ENCODE measurements at regions not wholly inside any gene's neighbourhood (a gene's known extent, or its start where the extent isn't known, plus 50 kb on each side); places are given as distances from the start of the nearest gene placed in this dataset.
"Not testable (repeated sequence)": the region's sequence is repeated elsewhere in the genome, so short reads cannot be mapped to it uniquely, and the experiment has no call there.

DNA sequence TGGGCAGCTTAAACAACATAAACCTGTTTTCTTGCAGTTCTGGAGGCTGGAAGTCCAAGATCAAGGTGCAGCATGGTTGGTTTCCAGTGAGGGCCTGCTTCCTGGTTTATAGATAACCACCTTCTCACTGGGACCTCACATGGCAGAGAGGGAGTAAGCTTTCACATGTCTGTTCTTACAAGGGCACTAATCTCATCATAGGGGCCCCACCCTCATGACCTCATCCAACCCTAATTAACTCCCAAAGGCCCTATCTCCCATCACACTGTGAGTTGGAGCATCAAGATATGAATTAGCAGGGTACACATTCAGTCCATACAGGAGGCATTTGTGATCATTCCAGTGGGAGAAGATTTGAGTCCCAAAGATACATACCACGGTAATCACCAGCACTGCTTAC lies 50.5 kb upstream of the GRIN2A start:
- Mint-ChIP-seq H3K4me1 (ENCODE audit: low read depth) (no peaks in the 10 kb centered on the region), H3K27ac (no peak overlapping the region), H3K9me3 (ENCODE audit: low read depth) (peaks cover 18% of the 10 kb centered on the region), H3K27me3 (peaks cover 1% of the 10 kb centered on the region), H3K4me3 (no peak overlapping the region), H3K36me3 (no peaks in the 10 kb centered on the region)

DNA sequence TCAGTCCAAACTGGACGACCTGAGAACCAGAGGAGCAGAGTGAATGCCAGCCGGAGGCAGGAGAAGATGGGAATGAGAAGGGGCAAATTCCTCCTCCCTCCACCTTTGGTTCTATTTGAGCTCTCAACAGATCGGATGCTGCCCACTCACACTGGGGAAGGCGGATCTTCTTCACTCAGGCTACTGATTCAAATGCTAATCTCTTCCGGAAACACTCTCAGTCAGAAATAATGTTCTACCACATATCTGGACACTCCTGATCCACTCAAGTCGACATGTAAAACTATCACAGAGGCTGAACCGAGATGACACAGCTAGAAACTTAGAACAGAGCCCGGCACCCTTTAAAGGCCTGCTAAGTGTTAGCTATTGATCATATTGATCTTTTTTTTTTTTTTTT lies 57.4 kb upstream of the GRIN2A start:
- Mint-ChIP-seq H3K9me3 (ENCODE audit: low read depth) (no peaks in the 10 kb centered on the region), H3K4me1 (ENCODE audit: low read depth) (no peaks in the 10 kb centered on the region), H3K27ac (no peak overlapping the region), H3K36me3 (no peaks in the 10 kb centered on the region), H3K27me3 (peaks cover 4% of the 10 kb centered on the region), H3K4me3 (no peak overlapping the region)

DNA sequence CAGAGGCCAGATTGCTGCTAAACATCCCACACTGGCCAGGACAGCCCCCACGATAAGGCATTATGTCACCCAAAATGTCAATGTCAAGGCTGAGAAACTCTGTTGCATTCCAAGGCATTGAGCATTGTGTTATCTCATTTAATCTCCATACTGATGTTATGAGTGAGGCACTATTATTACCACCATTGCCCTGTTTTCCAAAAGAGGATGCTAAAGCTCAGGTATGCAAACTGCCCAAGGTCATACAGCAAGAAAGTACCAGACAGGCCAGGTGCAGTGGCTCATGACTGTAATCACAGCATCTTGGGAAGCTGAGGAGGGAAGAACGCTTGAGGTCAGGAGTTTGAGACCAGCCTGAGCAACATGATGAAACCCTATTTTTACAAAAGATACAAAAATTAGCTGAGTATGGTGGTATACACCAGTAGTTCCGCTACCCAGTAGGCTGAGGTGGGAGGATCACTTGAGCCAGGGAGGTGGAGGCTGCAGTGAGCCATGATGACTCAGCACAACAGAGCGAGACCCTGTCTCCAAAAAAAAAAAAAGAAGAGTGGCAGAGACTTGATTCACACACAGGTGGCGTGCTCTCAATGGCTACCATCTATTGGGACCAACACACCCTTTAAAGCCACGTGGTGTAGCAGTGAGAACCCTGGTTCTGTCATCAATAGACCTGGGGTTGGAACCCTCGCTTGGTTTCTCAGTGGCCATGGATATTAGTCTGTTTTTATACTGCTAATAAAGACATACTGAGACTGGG lies 58.8 kb upstream of the GRIN2A start:
- Mint-ChIP-seq H3K36me3 (no peaks in the 10 kb centered on the region), H3K9me3 (ENCODE audit: low read depth) (no peaks in the 10 kb centered on the region), H3K4me3 (no peak overlapping the region), H3K27ac (no peak overlapping the region), H3K4me1 (ENCODE audit: low read depth) (no peaks in the 10 kb centered on the region), H3K27me3 (peaks cover 4% of the 10 kb centered on the region)

DNA sequence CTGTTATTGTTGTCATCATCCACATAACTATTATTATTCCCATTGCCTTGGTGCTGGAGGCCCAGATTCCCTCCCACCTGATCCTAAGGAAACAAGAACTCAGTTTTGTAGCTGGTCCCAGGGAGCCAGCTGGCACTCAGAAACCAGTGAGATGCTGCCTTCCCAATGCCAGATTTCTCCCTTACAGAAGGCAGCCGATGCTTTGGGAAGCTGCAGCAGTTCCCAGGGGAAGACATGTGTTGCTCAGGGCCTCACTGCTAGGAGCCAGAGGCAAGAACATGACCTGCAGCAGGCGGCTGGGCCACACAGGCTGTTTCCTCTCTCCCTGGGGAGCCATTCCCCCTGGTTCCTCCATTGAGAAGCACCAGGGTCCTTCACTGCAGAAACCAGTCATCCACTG lies 59.9 kb upstream of the GRIN2A start:
- H3K4me1 Mint-ChIP-seq (ENCODE audit: low read depth): no peaks in the 10 kb centered on the region
- no peak overlapping the region for H3K27ac Mint-ChIP-seq
- peaks cover 4% of the 10 kb centered on the region for H3K27me3 Mint-ChIP-seq
- H3K36me3 Mint-ChIP-seq: no peaks in the 10 kb centered on the region
- no peaks in the 10 kb centered on the region for H3K9me3 Mint-ChIP-seq (ENCODE audit: low read depth)
- no peak overlapping the region for H3K4me3 Mint-ChIP-seq

DNA sequence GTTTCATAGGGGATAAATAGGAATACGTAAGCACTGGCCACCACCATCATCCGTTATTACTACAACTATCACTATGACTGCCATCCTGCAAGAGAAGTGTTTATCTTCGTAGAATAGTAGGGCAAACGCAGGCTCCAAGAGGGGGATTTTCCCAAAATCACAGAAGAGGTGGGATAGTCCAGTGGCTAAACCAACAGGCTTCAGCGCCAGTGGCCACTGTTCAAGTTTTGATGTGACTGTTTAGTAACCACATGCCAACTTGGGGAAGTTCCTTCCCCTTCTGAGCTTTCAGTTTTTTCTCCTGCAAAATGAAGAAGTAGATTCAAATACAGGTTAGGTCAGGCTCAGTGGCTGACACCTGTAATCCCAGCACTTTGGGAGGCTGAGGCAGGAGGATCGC lies 60.7 kb upstream of the GRIN2A start:
- no peaks in the 10 kb centered on the region for H3K9me3 Mint-ChIP-seq (ENCODE audit: low read depth)
- peaks cover 4% of the 10 kb centered on the region for H3K27me3 Mint-ChIP-seq

DNA sequence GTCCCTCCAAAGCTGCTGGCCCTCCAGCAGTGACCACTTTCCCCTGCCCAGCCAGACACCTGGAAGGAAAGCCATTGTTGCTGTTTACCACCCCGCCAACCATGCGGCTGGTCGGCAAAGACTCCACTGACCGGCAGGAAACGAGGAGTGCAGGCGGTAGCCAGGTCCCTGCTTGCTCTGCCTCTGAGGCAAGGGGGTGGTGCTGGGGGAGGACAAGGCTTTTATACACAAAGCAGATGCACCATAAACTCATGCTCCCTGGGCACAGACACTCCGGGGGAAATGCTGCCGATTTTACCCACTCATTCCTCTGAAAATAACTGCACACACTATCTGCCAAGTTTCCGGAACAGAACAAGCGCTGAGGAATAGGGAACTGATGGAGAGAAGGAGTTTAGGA lies 62.8 kb upstream of the GRIN2A start:
- Mint-ChIP-seq H3K9me3 (ENCODE audit: low read depth) (no peaks in the 10 kb centered on the region), H3K4me3 (no peak overlapping the region), H3K4me1 (ENCODE audit: low read depth) (no peaks in the 10 kb centered on the region), H3K27me3 (no peaks in the 10 kb centered on the region), H3K36me3 (no peaks in the 10 kb centered on the region), H3K27ac (no peak overlapping the region)

More for the DNA sequence above, 60.7 kb upstream of the GRIN2A start:
- H3K36me3 Mint-ChIP-seq: no peaks in the 10 kb centered on the region
- no peak overlapping the region for H3K27ac Mint-ChIP-seq
- H3K4me1 Mint-ChIP-seq (ENCODE audit: low read depth): no peaks in the 10 kb centered on the region
- no peak overlapping the region for H3K4me3 Mint-ChIP-seq

DNA sequence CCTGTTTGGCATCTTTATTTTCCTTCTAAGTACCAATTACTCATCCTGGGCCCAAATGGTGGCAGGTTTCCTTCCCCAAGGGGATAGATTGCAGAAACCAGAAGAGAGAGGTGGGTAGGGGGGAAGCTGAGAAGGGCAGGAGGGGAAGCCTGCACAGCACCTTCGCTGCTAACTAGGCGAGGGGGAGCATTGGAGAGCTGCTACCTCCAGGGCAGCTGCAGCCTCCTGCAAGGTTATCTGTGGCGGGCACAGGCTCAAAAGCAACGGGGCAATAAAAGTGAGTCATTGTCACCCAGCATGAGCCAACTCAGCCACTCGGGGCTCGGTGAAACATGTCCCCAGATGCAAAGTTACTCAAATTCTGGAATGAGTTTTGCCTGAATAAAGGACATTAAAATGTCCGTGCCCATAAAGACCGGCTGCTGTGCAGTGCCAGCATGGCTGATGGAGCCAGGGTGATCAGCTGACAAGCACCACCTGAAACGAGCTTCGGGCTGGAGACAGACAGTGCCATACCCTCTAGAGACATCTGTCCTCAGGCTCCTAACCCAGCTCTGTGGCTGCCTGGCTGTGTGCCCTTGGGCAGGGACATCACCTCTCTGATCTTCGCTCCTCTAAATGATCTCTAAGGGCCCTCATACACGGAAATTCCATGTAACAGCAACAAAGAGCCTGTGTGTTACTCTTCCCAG lies 68.1 kb upstream of the GRIN2A start:
- no peak overlapping the region for H3K27ac Mint-ChIP-seq
- H3K27me3 Mint-ChIP-seq: no peaks in the 10 kb centered on the region
- H3K4me1 Mint-ChIP-seq (ENCODE audit: low read depth): no peaks in the 10 kb centered on the region

DNA sequence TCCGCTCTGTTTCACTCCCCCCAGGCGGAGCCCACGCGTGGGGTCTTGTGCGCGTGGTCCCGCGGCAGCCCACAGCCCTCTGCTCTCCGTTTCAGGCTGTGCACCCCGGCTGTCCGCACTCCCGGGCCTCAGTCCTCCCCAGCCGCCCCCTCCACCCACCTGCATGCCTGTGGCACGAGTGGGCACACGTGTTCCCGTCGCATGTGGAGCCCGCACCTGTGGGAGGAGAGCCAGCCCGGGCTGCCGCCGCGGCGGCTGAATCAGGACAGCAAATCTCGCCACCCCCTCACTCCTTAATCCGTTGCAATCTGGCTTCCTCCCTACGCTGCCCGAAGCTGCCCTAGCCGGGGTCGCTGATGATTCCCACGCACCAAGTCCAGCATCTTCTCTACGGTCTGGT lies 69.9 kb upstream of the GRIN2A start:
- Mint-ChIP-seq H3K9me3 (ENCODE audit: low read depth) (no peaks in the 10 kb centered on the region), H3K27ac (no peak overlapping the region), H3K36me3 (no peaks in the 10 kb centered on the region), H3K4me1 (ENCODE audit: low read depth) (peaks cover 8% of the 10 kb centered on the region), H3K4me3 (no peak overlapping the region), H3K27me3 (no peaks in the 10 kb centered on the region)

More for the DNA sequence above, 68.1 kb upstream of the GRIN2A start:
- Mint-ChIP-seq H3K4me3 (no peak overlapping the region), H3K36me3 (no peaks in the 10 kb centered on the region), H3K9me3 (ENCODE audit: low read depth) (no peaks in the 10 kb centered on the region)

DNA sequence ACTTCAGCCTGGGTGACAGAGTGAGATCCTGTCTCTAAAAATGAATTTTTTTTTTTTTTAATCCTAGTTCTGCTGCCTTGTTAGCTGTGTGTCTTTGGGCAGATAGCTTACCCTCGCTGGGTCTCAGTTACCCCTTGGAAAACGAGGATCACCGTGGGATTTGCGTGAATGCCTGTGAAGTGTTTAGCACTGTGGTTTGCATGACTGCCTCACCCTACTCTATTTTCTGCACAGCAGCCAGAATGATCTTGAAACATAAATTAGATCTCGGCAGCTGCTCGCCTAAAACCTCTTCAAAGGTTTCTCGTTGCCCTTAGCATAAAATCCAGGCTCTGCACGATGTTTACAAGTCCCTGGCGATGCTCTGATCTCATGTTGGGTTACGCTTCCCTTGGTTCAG lies 71.2 kb upstream of the GRIN2A start:
- H3K4me1 Mint-ChIP-seq (ENCODE audit: low read depth): peaks cover 10% of the 10 kb centered on the region
- no peak overlapping the region for H3K27ac Mint-ChIP-seq
- H3K9me3 Mint-ChIP-seq (ENCODE audit: low read depth): no peaks in the 10 kb centered on the region
- H3K4me3 Mint-ChIP-seq: no peak overlapping the region
- H3K27me3 Mint-ChIP-seq: no peaks in the 10 kb centered on the region
- no peaks in the 10 kb centered on the region for H3K36me3 Mint-ChIP-seq

DNA sequence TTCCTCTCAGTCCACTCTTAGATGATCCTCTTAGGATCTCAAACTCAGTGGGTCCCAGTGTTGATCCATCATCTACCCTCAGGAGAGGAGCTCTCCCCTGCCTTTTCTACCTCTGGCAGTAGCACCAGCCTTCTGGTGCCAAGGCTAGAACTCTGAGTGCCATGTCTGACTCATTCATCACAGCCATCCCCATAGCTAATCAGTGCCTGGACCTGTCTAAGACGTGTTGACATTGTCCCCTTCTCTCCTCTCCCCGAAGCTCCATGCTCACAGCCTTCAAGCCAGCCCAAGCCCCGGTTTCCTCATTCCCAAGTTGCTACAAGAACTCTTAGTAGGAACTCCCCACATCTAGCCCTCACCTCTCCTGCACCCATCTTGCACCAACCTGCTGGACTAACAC lies 73.5 kb upstream of the GRIN2A start:
- no peaks in the 10 kb centered on the region for H3K27me3 Mint-ChIP-seq
- no peaks in the 10 kb centered on the region for H3K36me3 Mint-ChIP-seq
- no peak overlapping the region for H3K27ac Mint-ChIP-seq

DNA sequence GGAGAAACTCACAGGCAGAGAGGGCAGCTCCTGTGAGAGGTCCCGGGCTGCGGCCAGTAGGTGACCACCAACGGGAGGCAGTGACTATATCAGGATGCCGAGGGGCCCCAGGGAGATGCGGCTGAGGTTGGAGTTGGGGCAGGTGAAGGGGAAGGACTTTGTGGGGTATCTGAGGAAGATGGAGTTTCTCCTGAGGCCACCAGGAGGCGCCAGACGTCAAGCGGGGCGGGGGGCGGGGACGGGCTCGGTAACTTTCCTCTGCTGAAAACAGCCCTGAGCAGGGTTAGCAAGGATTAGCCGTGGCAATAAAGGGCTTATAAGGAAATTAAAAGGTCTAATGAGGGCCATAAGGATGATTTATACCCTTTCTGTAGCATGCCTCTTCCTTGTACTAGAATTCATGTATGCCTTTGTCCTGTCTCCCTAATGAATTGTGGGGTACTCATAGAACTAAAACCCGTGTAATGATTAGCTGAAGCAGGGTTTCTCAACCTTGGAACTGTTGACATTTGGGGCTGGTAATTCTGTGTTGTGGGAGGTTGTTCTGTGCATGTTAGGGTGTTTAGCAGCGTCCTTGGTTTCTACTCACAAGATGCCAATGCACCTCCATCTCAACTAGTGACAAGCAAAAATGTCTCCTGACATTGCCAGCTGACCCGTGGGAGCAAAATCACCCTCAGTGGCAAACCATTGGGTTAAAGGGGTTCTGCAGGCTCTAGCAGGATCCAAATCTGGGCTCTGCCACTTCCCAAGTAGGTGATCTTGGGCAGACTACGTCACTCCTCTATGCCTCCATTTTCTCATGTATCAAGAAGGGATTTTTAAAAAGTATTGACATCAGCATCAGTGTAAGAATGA lies 74.8 kb upstream of the GRIN2A start:
- no peaks in the 10 kb centered on the region for H3K36me3 Mint-ChIP-seq
- H3K4me1 Mint-ChIP-seq (ENCODE audit: low read depth): peaks cover 10% of the 10 kb centered on the region
- no peaks in the 10 kb centered on the region for H3K9me3 Mint-ChIP-seq (ENCODE audit: low read depth)
- peak overlapping the region; percentile 9 for H3K4me3 Mint-ChIP-seq
- no peaks in the 10 kb centered on the region for H3K27me3 Mint-ChIP-seq
- H3K27ac Mint-ChIP-seq: no peak overlapping the region

More for the DNA sequence above, 73.5 kb upstream of the GRIN2A start:
- Mint-ChIP-seq H3K9me3 (ENCODE audit: low read depth) (no peaks in the 10 kb centered on the region), H3K4me3 (no peak overlapping the region), H3K4me1 (ENCODE audit: low read depth) (peaks cover 10% of the 10 kb centered on the region)

DNA sequence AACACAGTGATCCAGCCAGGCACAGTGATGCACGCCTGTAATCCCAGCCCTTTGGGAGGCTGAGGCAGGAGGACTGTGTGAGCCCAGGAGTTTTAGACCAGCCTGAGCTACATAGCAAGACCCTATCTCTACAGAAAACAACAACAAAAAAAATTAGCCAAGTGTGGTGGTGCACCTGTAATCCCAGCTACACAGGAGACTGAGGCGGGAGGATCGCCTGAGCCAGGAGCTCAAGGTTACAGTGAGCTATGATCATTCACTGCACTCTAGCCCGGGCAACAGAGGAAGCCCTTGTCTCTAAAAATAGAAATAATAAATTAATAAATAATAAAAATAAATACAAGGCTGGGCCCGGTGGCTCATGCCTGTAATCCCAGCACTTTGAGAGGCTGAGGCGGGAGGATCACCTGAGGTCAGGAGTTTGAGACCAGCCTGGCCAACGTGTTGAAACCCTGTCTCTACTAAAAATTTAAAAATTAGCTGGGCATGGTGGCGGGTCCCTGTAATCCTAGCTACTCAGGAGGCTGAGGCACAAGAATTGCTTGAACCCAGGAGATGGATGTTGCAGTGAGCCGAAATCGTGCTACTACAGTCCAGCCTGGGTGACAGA lies 75.5 kb upstream of the GRIN2A start:
- not testable (repeated sequence) for H3K4me1 Mint-ChIP-seq (ENCODE audit: low read depth); H3K36me3 Mint-ChIP-seq; H3K4me3 Mint-ChIP-seq

DNA sequence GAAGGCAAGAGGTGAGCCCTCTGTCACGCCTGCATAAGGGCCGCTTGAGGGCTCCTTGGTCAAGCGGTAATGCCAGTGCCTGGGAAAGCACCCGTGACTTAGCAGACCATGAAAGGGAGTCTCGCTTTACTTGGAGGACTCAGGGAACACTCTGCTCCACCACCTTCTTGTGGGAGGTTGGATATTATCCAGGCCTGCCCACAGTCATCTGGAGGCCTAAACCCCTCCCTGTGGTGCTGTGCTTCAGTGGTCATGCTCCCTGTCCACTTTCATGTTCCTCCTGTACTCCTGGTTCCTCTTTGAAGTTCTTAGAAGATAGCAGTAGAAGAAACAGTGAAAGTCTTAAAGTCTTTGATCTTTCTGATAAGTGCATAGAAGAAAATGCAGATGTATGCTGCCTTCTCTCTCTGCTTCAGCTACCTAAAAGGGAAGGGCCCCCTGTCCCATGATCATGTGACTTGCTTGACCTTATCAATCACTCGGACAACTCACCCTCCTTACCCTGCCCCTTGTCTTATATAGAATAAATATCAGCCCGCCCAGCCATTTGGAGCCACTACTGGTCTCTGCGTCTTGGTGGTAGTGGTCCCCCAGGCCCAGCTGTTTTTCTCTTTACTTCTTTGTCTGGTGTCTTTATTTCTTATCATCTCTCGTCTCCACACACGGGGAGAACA lies 76.8 kb upstream of the GRIN2A start:
- not testable (repeated sequence) for H3K27ac Mint-ChIP-seq; H3K4me1 Mint-ChIP-seq (ENCODE audit: low read depth); H3K27me3 Mint-ChIP-seq; H3K36me3 Mint-ChIP-seq; H3K4me3 Mint-ChIP-seq; H3K9me3 Mint-ChIP-seq (ENCODE audit: low read depth)

More for the DNA sequence above, 75.5 kb upstream of the GRIN2A start:
- H3K9me3 Mint-ChIP-seq (ENCODE audit: low read depth); H3K27ac Mint-ChIP-seq; H3K27me3 Mint-ChIP-seq: not testable (repeated sequence)

DNA sequence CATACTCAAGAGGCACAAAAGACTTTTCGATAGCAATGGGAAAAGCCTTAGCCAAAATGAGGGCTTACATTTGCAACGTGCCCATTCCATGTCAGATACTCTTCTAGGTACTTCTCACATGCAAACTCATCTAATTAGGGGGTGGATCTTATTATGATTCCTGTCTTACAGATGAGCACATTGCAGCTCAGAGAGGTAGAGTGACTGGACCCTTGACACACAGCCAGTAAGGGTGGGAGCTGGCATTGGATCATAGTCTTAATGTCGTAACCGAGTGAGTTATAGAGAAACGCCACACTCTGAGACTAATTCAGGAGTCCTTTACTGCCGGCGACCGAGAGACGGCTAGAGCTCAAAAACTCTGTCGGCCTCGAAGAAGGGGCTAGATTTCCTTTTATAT lies 78.8 kb upstream of the GRIN2A start:
- no peaks in the 10 kb centered on the region for H3K36me3 Mint-ChIP-seq
- H3K9me3 Mint-ChIP-seq (ENCODE audit: low read depth): no peaks in the 10 kb centered on the region
- H3K27ac Mint-ChIP-seq: no peak overlapping the region

More for the DNA sequence above, 78.8 kb upstream of the GRIN2A start:
- peaks cover 13% of the 10 kb centered on the region for H3K4me1 Mint-ChIP-seq (ENCODE audit: low read depth)
- H3K27me3 Mint-ChIP-seq: no peaks in the 10 kb centered on the region
- no peak overlapping the region for H3K4me3 Mint-ChIP-seq

Data from activated naive CD8-positive, alpha-beta T cell (primary cell).